ENCODE measurements at regions not wholly inside any gene's neighbourhood (a gene's known extent, or its start where the extent isn't known, plus 50 kb on each side); places are given as distances from the start of the nearest gene placed in this dataset.

GRCh38 chr9:85344901-85345300 is 396.9 kb downstream of the AGTPBP1 start:
- TF ChIP-seq CTCF (IDR thresholded peaks at IDR 0.05) (no peak), POLR2AphosphoS5 (IDR thresholded peaks at IDR 0.05; ENCODE audit: low read depth, low read length) (no peak), TCF7L2 (IDR thresholded peaks at IDR 0.05; ENCODE audit: low read depth, low read length) (no peak), REST (IDR thresholded peaks at IDR 0.05; ENCODE audit: insufficient read depth in 1 of 2, low read depth in 2 of 2, low read length in 1 of 2) (no peak), SIN3A (IDR thresholded peaks at IDR 0.05; ENCODE audit: borderline replicate concordance, insufficient read depth, low read depth, low read length) (no peak)
